HEK293 (cell line): ENCODE measurements at regions not wholly inside any gene's neighbourhood (a gene's known extent, or its start where the extent isn't known, plus 50 kb on each side); places are given as distances from the start of the nearest gene placed in this dataset.

Experiments used
- CTCF ChIA-PET: fragments of 350-600 bp; formaldehyde crosslinking; extraction: SDS; loops from one replicate; lab custom pipeline; 2021; ENCODE audit warnings: antibody characterized with exemption; lab: Yijun Ruan, JAX
- POLR2A ChIA-PET: fragments of 300-600 bp; formaldehyde crosslinking; extraction: SDS; loops from one replicate; lab custom pipeline; 2020; ENCODE audit warnings: antibody characterized with exemption, inconsistent platforms; lab: Yijun Ruan, JAX
- H3K27ac ChIP-seq: fragments of 200-500 bp; sonication (Bioruptor generic); 2 replicates; pipeline ENCODE4 v1.5.1; 2014; ENCODE audit warnings: low read depth, low read length, control low read depth, inconsistent platforms; ENCODE audit errors: extremely low read depth
- H3K36me3 ChIP-seq, 2 experiments: fragments of 200-500 bp in 1 of 2; sonication (Bioruptor generic) in 1 of 2; 1 replicate in 1 of 2; 2 replicates in 1 of 2; pipeline ENCODE4 v1.5.1; 2014 to 2017; ENCODE audit warnings: inconsistent platforms in 2 of 2, low read length in 2 of 2; ENCODE audit not compliant: control insufficient read depth in 2 of 2, insufficient read depth in 1 of 2
- H3K4me1 ChIP-seq: fragments of 200-500 bp; sonication (Bioruptor generic); 2 replicates; pipeline ENCODE4 v1.5.1; 2014; ENCODE audit warnings: mild to moderate bottlenecking, low read length, inconsistent platforms; ENCODE audit not compliant: control insufficient read depth, insufficient read depth
- H3K4me3 ChIP-seq: 2 replicates; pipeline ENCODE4 v1.5.1; 2011; ENCODE audit warnings: low read depth, mild to moderate bottlenecking, control low read depth, low read length, moderate library complexity
- H3K9me3 ChIP-seq: fragments of 200-500 bp; sonication (Bioruptor generic); 2 replicates; pipeline ENCODE4 v1.5.1; 2014; ENCODE audit warnings: low read depth, low read length, inconsistent platforms; ENCODE audit not compliant: control insufficient read depth, insufficient read depth
- EGR2 ChIP-seq: fragments of 450-650 bp; formaldehyde crosslinking; IDR thresholded peaks from 2 replicates; pipeline ENCODE4 v1.5.1; 2016; ENCODE audit warnings: low read depth, missing biosample characterization, missing genetic modification characterization
- IKZF3 ChIP-seq: fragments of 450-650 bp; IDR thresholded peaks from 2 replicates; pipeline ENCODE4 v1.5.0; 2018; ENCODE audit warnings: missing biosample characterization, mild to moderate bottlenecking, missing genetic modification characterization, moderate library complexity
- KLF8 ChIP-seq: fragments of 450-650 bp; formaldehyde crosslinking; IDR thresholded peaks from 2 replicates; pipeline ENCODE4 v1.5.1; 2016; ENCODE audit warnings: missing biosample characterization, missing genetic modification characterization
- SCRT1 ChIP-seq: fragments of 450-650 bp; formaldehyde crosslinking; IDR thresholded peaks from 2 replicates; pipeline ENCODE4 v1.5.1; 2016; ENCODE audit warnings: missing biosample characterization, missing genetic modification characterization, borderline replicate concordance
- SP3 ChIP-seq: fragments of 450-650 bp; formaldehyde crosslinking; IDR thresholded peaks from 2 replicates; pipeline ENCODE4 v1.5.1; 2016; ENCODE audit warnings: missing biosample characterization, missing genetic modification characterization
- WT1 ChIP-seq: fragments of 450-650 bp; formaldehyde crosslinking; IDR thresholded peaks from 2 replicates; pipeline ENCODE4 v1.5.1; 2016; ENCODE audit warnings: missing biosample characterization, missing genetic modification characterization
- ZNF10 ChIP-seq: fragments of 450-650 bp; formaldehyde crosslinking; IDR thresholded peaks from 2 replicates; pipeline ENCODE4 v1.5.1; 2017; ENCODE audit warnings: missing biosample characterization, missing genetic modification characterization
- ZNF112 ChIP-seq: fragments of 450-650 bp; formaldehyde crosslinking; IDR thresholded peaks from 2 replicates; pipeline ENCODE4 v1.5.0; 2017; ENCODE audit warnings: missing biosample characterization, missing genetic modification characterization
- ZNF157 ChIP-seq: fragments of 450-650 bp; formaldehyde crosslinking; IDR thresholded peaks from 2 replicates; pipeline ENCODE4 v1.5.1; 2016; ENCODE audit warnings: missing biosample characterization, missing genetic modification characterization
- ZNF175 ChIP-seq: fragments of 450-650 bp; formaldehyde crosslinking; IDR thresholded peaks from 2 replicates; pipeline ENCODE4 v1.5.1; 2016; ENCODE audit warnings: missing biosample characterization, missing genetic modification characterization
- ZNF239 ChIP-seq: fragments of 450-650 bp; formaldehyde crosslinking; IDR thresholded peaks from 2 replicates; pipeline ENCODE4 v1.5.1; 2016; ENCODE audit warnings: missing biosample characterization, missing genetic modification characterization
- ZNF391 ChIP-seq: fragments of 450-650 bp; formaldehyde crosslinking; IDR thresholded peaks from 2 replicates; pipeline ENCODE4 v1.5.1; 2016; ENCODE audit warnings: low read depth, missing biosample characterization, missing genetic modification characterization, borderline replicate concordance
- ZNF416 ChIP-seq: fragments of 450-650 bp; formaldehyde crosslinking; IDR thresholded peaks from 2 replicates; pipeline ENCODE4 v1.5.1; 2016; ENCODE audit warnings: missing biosample characterization, missing genetic modification characterization
- ZNF423 ChIP-seq: fragments of 450-650 bp; formaldehyde crosslinking; IDR thresholded peaks from 2 replicates; pipeline ENCODE4 v1.5.1; 2016; ENCODE audit warnings: missing biosample characterization, missing genetic modification characterization
- ZNF433 ChIP-seq: fragments of 450-650 bp; formaldehyde crosslinking; IDR thresholded peaks from 2 replicates; pipeline ENCODE4 v1.5.1; 2016; ENCODE audit warnings: missing biosample characterization, missing genetic modification characterization, low read depth
- ZNF514 ChIP-seq: fragments of 450-650 bp; formaldehyde crosslinking; IDR thresholded peaks from 2 replicates; pipeline ENCODE4 v1.5.1; 2016; ENCODE audit warnings: missing biosample characterization, missing genetic modification characterization
- ZNF677 ChIP-seq: fragments of 450-650 bp; IDR thresholded peaks from 2 replicates; pipeline ENCODE4 v1.5.0; 2018; ENCODE audit warnings: missing biosample characterization, mild to moderate bottlenecking, missing genetic modification characterization, moderate library complexity
- ZNF701 ChIP-seq: fragments of 450-650 bp; formaldehyde crosslinking; IDR thresholded peaks from 2 replicates; pipeline ENCODE4 v1.5.1; 2016; ENCODE audit warnings: missing biosample characterization, missing genetic modification characterization
- ZNF792 ChIP-seq: fragments of 450-650 bp; formaldehyde crosslinking; IDR thresholded peaks from 2 replicates; pipeline ENCODE4 v1.5.1; 2016; ENCODE audit warnings: missing biosample characterization, missing genetic modification characterization
- ZSCAN23 ChIP-seq: fragments of 450-650 bp; formaldehyde crosslinking; IDR thresholded peaks from 2 replicates; pipeline ENCODE4 v1.5.1; 2016; ENCODE audit warnings: missing biosample characterization, missing genetic modification characterization
- ZSCAN5A ChIP-seq: fragments of 450-650 bp; formaldehyde crosslinking; IDR thresholded peaks from 2 replicates; pipeline ENCODE4 v1.5.1; 2016; ENCODE audit warnings: missing biosample characterization, missing genetic modification characterization
- TF ChIP-seq, protein P1 (sequence below): fragments of 450-650 bp; formaldehyde crosslinking; IDR thresholded peaks from 2 replicates; pipeline ENCODE4 v1.5.1; 2016; ENCODE audit warnings: missing biosample characterization, missing genetic modification characterization
- TF ChIP-seq, protein P2 (sequence below): fragments of 450-650 bp; formaldehyde crosslinking; IDR thresholded peaks from 2 replicates; pipeline ENCODE4 v1.5.0; 2017; ENCODE audit warnings: missing biosample characterization, missing genetic modification characterization, borderline replicate concordance
- TF ChIP-seq, protein P3 (sequence below): fragments of 450-650 bp; formaldehyde crosslinking; IDR thresholded peaks from 2 replicates; pipeline ENCODE4 v1.5.1; 2016; ENCODE audit warnings: missing biosample characterization, missing genetic modification characterization

GRCh38 chr18:75936862-75937261 is 509.4 kb upstream of the SMIM21 start:
- CTCF ChIA-PET, result no interaction called here
- no peaks in the 10 kb centered on the region for H3K36me3 ChIP-seq
- POLR2A ChIA-PET, result no interaction called here
- H3K4me3 ChIP-seq, result no peak overlapping the region
- H3K9me3 ChIP-seq, result no peaks in the 10 kb centered on the region; the same call in 1 of the 2 replicates
- H3K4me1 ChIP-seq, result no peaks in the 10 kb centered on the region
- no peak overlapping the region for H3K27ac ChIP-seq
- TF ChIP-seq, protein P1, sequence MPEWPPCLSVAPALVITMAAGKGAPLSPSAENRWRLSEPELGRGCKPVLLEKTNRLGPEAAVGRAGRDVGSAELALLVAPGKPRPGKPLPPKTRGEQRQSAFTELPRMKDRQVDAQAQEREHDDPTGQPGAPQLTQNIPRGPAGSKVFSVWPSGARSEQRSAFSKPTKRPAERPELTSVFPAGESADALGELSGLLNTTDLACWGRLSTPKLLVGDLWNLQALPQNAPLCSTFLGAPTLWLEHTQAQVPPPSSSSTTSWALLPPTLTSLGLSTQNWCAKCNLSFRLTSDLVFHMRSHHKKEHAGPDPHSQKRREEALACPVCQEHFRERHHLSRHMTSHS (tag by site-specific recombination), result no peak

DNA sequence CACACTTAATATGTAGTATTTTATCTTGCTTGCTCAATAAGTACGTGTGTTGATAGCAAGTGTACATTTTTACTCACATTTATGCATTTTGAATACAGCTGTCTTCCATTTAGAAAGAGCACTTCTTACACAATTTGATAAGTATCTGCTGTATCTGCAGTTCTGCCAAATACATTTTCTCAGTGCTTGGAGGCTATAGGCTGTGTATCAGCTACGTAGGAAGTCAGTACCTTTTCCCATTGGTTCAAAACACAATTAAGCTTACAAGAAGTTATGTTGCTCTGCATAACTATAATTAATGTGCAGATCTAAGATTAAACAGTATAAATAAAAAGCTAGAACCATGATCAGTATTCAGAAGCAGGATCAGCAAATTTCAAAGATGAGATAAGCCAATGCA is 503.6 kb upstream of the SMIM21 start:
- ChIA-PET CTCF (interaction anchor here (0.6 kb wide), 1 partner anchor 44 kb away, joined by 4 read pairs; no protein-coding TSS in a partner anchor), POLR2A (no interaction called here)
- Histone ChIP-seq H3K9me3 (no peaks in the 10 kb centered on the region; the same call in 1 of the 2 replicates), H3K36me3 (no peaks in the 10 kb centered on the region), H3K4me1 (no peaks in the 10 kb centered on the region), H3K4me3 (no peak overlapping the region), H3K27ac (no peak overlapping the region)
- TF ChIP-seq, protein P2, sequence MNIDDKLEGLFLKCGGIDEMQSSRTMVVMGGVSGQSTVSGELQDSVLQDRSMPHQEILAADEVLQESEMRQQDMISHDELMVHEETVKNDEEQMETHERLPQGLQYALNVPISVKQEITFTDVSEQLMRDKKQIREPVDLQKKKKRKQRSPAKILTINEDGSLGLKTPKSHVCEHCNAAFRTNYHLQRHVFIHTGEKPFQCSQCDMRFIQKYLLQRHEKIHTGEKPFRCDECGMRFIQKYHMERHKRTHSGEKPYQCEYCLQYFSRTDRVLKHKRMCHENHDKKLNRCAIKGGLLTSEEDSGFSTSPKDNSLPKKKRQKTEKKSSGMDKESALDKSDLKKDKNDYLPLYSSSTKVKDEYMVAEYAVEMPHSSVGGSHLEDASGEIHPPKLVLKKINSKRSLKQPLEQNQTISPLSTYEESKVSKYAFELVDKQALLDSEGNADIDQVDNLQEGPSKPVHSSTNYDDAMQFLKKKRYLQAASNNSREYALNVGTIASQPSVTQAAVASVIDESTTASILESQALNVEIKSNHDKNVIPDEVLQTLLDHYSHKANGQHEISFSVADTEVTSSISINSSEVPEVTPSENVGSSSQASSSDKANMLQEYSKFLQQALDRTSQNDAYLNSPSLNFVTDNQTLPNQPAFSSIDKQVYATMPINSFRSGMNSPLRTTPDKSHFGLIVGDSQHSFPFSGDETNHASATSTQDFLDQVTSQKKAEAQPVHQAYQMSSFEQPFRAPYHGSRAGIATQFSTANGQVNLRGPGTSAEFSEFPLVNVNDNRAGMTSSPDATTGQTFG (tag by site-specific recombination), result no peak

GRCh38 chr18:75928706-75929105 is 501.2 kb upstream of the SMIM21 start:
- H3K27ac ChIP-seq, result no peak overlapping the region
- no peaks in the 10 kb centered on the region for H3K36me3 ChIP-seq
- H3K4me3 ChIP-seq, result no peak overlapping the region
- H3K4me1 ChIP-seq, result no peaks in the 10 kb centered on the region
- POLR2A ChIA-PET, result no interaction called here
- TF ChIP-seq ZNF10 (tag by site-specific recombination) (no peak), KLF8 (tag by site-specific recombination) (no peak), ZSCAN5A (tag by site-specific recombination) (no peak), ZNF701 (no peak), ZNF175 (tag by site-specific recombination) (no peak), ZNF239 (no peak), ZNF391 (tag by site-specific recombination) (no peak), ZNF433 (no peak), WT1 (no peak), SP3 (tag by site-specific recombination) (no peak)
- TF ChIP-seq, all 188 proteins: peak for 0
- CTCF ChIA-PET, result no interaction called here
- no peaks in the 10 kb centered on the region for H3K9me3 ChIP-seq

DNA sequence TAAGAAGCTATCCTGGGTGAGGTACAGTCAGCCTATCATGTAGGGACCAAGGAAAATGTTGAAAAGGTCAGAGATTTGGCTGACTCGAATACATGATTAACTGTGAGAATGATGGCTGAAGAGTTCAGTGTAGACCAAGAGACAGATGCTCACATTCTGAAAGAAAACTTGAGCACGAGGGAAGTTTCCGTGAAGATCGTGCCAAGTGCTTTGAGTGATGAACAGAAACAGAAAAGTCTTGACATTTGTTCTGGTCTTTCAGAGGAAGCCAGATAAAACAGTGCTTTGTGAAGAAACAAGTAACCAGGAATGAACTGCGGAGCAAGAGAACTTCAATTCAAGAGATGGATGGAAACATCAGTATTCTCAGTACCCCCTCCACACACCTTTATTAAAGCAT is 500.3 kb upstream of the SMIM21 start:
- CTCF ChIA-PET, result no interaction called here
- H3K27ac ChIP-seq, result no peak overlapping the region
- TF ChIP-seq ZNF677 (tag by site-specific recombination) (no peak), ZSCAN23 (no peak), ZNF416 (tag by site-specific recombination) (no peak), SCRT1 (tag by site-specific recombination) (no peak), IKZF3 (tag by site-specific recombination) (no peak), ZNF514 (tag by site-specific recombination) (no peak), ZSCAN5A (tag by site-specific recombination) (no peak), ZNF423 (tag by site-specific recombination) (no peak), KLF8 (tag by site-specific recombination) (no peak), ZNF157 (tag by site-specific recombination) (no peak), ZNF792 (no peak), ZNF112 (tag by site-specific recombination) (no peak), EGR2 (tag by site-specific recombination) (no peak)
- TF ChIP-seq, protein P3, sequence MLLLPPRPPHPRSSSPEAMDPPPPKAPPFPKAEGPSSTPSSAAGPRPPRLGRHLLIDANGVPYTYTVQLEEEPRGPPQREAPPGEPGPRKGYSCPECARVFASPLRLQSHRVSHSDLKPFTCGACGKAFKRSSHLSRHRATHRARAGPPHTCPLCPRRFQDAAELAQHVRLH, result no peak
- TF ChIP-seq, all 188 proteins: peak for 0
- Histone ChIP-seq H3K4me3 (no peak overlapping the region), H3K9me3 (no peaks in the 10 kb centered on the region), H3K4me1 (no peaks in the 10 kb centered on the region), H3K36me3 (no peaks in the 10 kb centered on the region)
- POLR2A ChIA-PET, result no interaction called here
